Uterus (tissue), 2 donors: ENCODE measurements at regions not wholly inside any gene's neighbourhood (a gene's known extent, or its start where the extent isn't known, plus 50 kb on each side); places are given as distances from the start of the nearest gene placed in this dataset.

ENCODE experiments used
- CTCF ChIP-seq, 4 experiments: fragments of 200-600 bp in 2 of 4; fragments of 450-650 bp in 2 of 4; sonication (generic) in 2 of 4; IDR thresholded peaks; one replicate each; pipeline ENCODE4 v1.5.1; 2016 to 2019; ENCODE audit warnings: antibody characterized with exemption in 4 of 4, mild to moderate bottlenecking in 2 of 4, moderate library complexity in 1 of 4
- POLR2A ChIP-seq, 2 donors: fragments of 450-650 bp; IDR thresholded peaks; one replicate each; pipeline ENCODE4 v1.6.1; 2016; ENCODE audit warnings: antibody characterized with exemption in 2 of 2, mild to moderate bottlenecking in 1 of 2, moderate library complexity in 1 of 2

- TF ChIP-seq CTCF (IDR thresholded peaks at IDR 0.05), result no peak
- TF ChIP-seq POLR2A (IDR thresholded peaks at IDR 0.05), result no peak
Measured at GRCh38 chr9:20111173-20111843, 322.5 kb upstream of the SLC24A2 start.
